Ovary (tissue), 7 donors: ENCODE measurements at regions not wholly inside any gene's neighbourhood (a gene's known extent, or its start where the extent isn't known, plus 50 kb on each side); places are given as distances from the start of the nearest gene placed in this dataset.
A peak's percentile ranks its signal among the peaks of the same experiment; 100 is the strongest.
"Not testable (repeated sequence)": the region's sequence is repeated elsewhere in the genome, so short reads cannot be mapped to it uniquely, and the experiment has no call there.

Experiments used
- DNase-seq, 5 donors: peaks; one replicate each; pipeline ENCODE4 v3.0.0-alpha.2; 2019 to 2020
- H3K27ac ChIP-seq, 2 donors: fragments of 200-600 bp; one replicate each; pipeline versions ENCODE4 v1.5.1 to v1.8.0; 2019 to 2022
- H3K27me3 ChIP-seq: fragments of 200-600 bp; one replicate; pipeline ENCODE4 v1.8.0; 2022
- H3K36me3 ChIP-seq: fragments of 200-600 bp; sonication (generic); one replicate; pipeline ENCODE4 v1.5.1; 2019
- H3K4me1 ChIP-seq: one replicate; pipeline ENCODE4 v1.8.1; 2013; ENCODE audit warnings: mild to moderate bottlenecking, moderate library complexity; ENCODE audit not compliant: insufficient read depth
- H3K4me3 ChIP-seq: fragments of 200-600 bp; sonication (generic); one replicate; pipeline ENCODE4 v1.5.1; 2017
- H3K9me3 ChIP-seq, 2 donors: fragments of 200-600 bp in 1 of 2; sonication (generic) in 1 of 2; one replicate each; pipeline versions ENCODE4 v1.5.1 to v1.8.1; 2013 to 2019; ENCODE audit warnings: mild to moderate bottlenecking in 1 of 2, moderate library complexity in 1 of 2
- EP300 ChIP-seq: sonication (generic); formaldehyde crosslinking; IDR thresholded peaks from one replicate; pipeline ENCODE4 v1.6.1; 2017; ENCODE audit warnings: antibody characterized with exemption
- POLR2A ChIP-seq: fragments of 450-650 bp; IDR thresholded peaks from one replicate; pipeline ENCODE4 v1.6.1; 2017; ENCODE audit warnings: antibody characterized with exemption, mild to moderate bottlenecking, moderate library complexity
- WGBS, 3 donors: extraction: QIAGEN DNeasy Blood & Tissue Kit in 1 of 3; methylation state at CpG; one replicate each; pipeline versions ENCODE4 v1.1.5 to v1.1.7; 2013 to 2017; 5-methylcytosine and 5-hydroxymethylcytosine counted together
- intact Hi-C, 4 donors: fragments of 100-400 bp; cut with DNase I; formaldehyde crosslinking; loops; one replicate each; pipeline versions ENCODE4 v1.11.0 to v1.15.1; 2022 to 2023
- TF ChIP-seq, protein P1 (sequence below), 3 donors: fragments of 450-650 bp in 2 of 3; fragments of 200-600 bp in 1 of 3; IDR thresholded peaks; one replicate each; pipeline versions ENCODE4 v1.5.1 to v1.8.0; 2016 to 2022; ENCODE audit warnings: antibody characterized with exemption in 3 of 3, mild to moderate bottlenecking in 1 of 3
- donor health status: DM: no; HTN: no; CAD: no; lungs with moderate emphysema.
- donor health status: DM: no; HTN: no; CAD: no.
- donor health status: Bipolar disorder and iron deficiency.
- donor health status: DM: no; HTN: no; CAD: no.
- donor health status: DM: yes; HTN: yes; CAD: no.

DNA sequence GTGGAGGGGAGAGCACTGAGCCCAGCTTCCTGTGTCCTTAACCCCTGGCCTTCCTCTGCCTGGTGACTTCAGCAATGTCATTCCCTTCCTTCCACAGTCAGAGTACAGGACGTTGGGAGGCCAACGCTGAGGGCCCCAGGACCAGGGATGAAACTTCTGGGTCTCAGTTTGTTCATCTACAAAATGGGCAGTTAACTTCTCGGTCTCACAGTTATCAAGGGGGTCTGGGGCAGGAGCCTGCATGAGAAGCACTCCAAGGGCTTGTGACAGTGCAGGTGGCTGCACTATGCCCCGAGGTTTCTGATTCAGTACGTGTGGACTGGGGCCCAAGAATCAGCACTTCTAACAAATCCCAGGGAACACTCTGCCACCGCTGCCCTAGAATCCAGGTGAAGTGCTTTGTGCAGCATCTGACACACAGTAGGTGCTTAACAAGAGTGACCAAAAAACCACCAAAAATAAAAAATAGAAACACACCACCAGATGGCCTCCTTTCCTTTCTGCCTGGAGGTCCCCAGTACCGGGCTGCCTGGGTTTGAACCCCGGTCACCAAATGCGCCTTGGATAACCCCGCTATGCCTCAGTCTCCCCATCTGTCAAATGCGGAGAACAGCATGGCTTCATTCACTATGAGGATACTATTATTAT, 80.4 kb downstream of the RFLNA start:
- Histone ChIP-seq H3K27ac (peak overlapping the region in 1 of 2 donors; percentile 47), H3K4me1 (peaks cover 13% of the 10 kb centered on the region), H3K27me3 (no peaks in the 10 kb centered on the region), H3K9me3 (no peaks in the 10 kb centered on the region), H3K4me3 (no peak overlapping the region), H3K36me3 (no peaks in the 10 kb centered on the region)
- intact Hi-C loops, result loop anchor here (5.0 to 10.0 kb wide), 3 partner anchors 190 to 392 kb away; partner anchors contain the start of gene NCOR2 (in 1 of the 4)
- 80 to 88% (median 87%) methylated on average over 11 of the region's 11 CpGs for WGBS, 3 donors
- TF ChIP-seq, protein P1, sequence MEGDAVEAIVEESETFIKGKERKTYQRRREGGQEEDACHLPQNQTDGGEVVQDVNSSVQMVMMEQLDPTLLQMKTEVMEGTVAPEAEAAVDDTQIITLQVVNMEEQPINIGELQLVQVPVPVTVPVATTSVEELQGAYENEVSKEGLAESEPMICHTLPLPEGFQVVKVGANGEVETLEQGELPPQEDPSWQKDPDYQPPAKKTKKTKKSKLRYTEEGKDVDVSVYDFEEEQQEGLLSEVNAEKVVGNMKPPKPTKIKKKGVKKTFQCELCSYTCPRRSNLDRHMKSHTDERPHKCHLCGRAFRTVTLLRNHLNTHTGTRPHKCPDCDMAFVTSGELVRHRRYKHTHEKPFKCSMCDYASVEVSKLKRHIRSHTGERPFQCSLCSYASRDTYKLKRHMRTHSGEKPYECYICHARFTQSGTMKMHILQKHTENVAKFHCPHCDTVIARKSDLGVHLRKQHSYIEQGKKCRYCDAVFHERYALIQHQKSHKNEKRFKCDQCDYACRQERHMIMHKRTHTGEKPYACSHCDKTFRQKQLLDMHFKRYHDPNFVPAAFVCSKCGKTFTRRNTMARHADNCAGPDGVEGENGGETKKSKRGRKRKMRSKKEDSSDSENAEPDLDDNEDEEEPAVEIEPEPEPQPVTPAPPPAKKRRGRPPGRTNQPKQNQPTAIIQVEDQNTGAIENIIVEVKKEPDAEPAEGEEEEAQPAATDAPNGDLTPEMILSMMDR (IDR thresholded peaks at IDR 0.05), result no peak
- TF ChIP-seq EP300, result no peak
- no peak for TF ChIP-seq POLR2A
- DNase-seq, result no peak

GRCh38 chr12:124374567-124374966, 79.7 kb downstream of the RFLNA start:
- Histone ChIP-seq H3K27ac (peak overlapping the region in 1 of 2 donors; percentile 47), H3K27me3 (no peaks in the 10 kb centered on the region), H3K36me3 (no peaks in the 10 kb centered on the region), H3K4me3 (no peak overlapping the region), H3K4me1 (peaks cover 17% of the 10 kb centered on the region), H3K9me3 (no peaks in the 10 kb centered on the region)
- intact Hi-C loops, result loop anchor here in 2 of 4 donors (10.0 kb wide), 2 partner anchors 190 to 390 kb away; partner anchors contain the start of gene NCOR2 (in 1 of the 2)
- peak in 2 of 5 donors; percentile 41 to 53 for DNase-seq
- 54 to 71% (median 57%) methylated on average over 5 of the region's 5 CpGs for WGBS, 3 donors
- TF ChIP-seq POLR2A (no peak), EP300 (no peak)
- TF ChIP-seq, protein P1 (IDR thresholded peaks at IDR 0.05), result no peak

GRCh38 chr12:124374147-124374546, 79.3 kb downstream of the RFLNA start:
- H3K27ac ChIP-seq, result peak overlapping the region in 1 of 2 donors; percentile 47
- no peak overlapping the region for H3K4me3 ChIP-seq
- intact Hi-C loops, result loop anchor here in 2 of 4 donors (10.0 kb wide), 2 partner anchors 191 to 391 kb away; partner anchors contain the start of gene NCOR2 (in 1 of the 2)
- DNase-seq, result no peak
- no peaks in the 10 kb centered on the region for H3K27me3 ChIP-seq
- no peaks in the 10 kb centered on the region for H3K9me3 ChIP-seq
- no peaks in the 10 kb centered on the region for H3K36me3 ChIP-seq
- 86 to 92% (median 92%) methylated on average over 17 of the region's 17 CpGs for WGBS, 3 donors
- H3K4me1 ChIP-seq, result peaks cover 15% of the 10 kb centered on the region
- TF ChIP-seq, protein P1 (IDR thresholded peaks at IDR 0.05), result no peak
- no peak for TF ChIP-seq EP300
- no peak for TF ChIP-seq POLR2A

DNA sequence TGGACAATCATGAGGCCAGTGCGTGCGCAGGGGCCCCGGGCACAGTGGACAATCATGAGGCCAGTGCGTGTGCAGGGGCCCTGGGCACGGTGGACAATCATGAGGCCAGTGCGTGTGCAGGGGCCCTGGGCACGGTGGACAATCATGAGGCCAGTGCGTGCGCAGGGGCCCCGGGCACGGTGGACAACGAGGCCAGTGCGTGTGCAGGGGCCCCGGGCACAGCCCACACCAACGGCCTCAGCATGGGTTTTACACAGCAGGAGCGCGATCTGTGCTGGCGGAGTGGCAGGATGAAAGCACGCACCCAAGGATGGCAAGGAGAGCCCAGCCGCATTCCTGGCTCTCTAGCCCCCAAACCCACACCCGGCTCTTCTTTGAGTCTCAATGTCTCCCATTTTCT, 78.8 kb downstream of the RFLNA start:
- peaks cover 18% of the 10 kb centered on the region for H3K4me1 ChIP-seq
- DNase-seq, H3K4me3 ChIP-seq, H3K27me3 ChIP-seq, H3K36me3 ChIP-seq, H3K27ac ChIP-seq, H3K9me3 ChIP-seq: not testable (repeated sequence)
- 84 to 93% (median 88%) methylated on average over 16 to 19 of the region's 21 CpGs for WGBS, 3 donors
- intact Hi-C loops, result loop anchor here in 2 of 4 donors (10.0 kb wide), 2 partner anchors 191 to 391 kb away; partner anchors contain the start of gene NCOR2 (in 1 of the 2)

- Histone ChIP-seq H3K36me3 (no peaks in the 10 kb centered on the region), H3K4me1 (peaks cover 27% of the 10 kb centered on the region), H3K9me3 (no peaks in the 10 kb centered on the region), H3K27ac (peak overlapping the region; percentile 58 to 90), H3K27me3 (no peaks in the 10 kb centered on the region), H3K4me3 (no peak overlapping the region)
- no peak for DNase-seq
- WGBS, 3 donors, result 82 to 88% (median 85%) methylated on average over 13 of the region's 13 CpGs
- intact Hi-C loops, result loop anchor here in 2 of 4 donors (10.0 kb wide), 2 partner anchors 192 to 392 kb away; partner anchors contain the start of gene NCOR2 (in 1 of the 2)
- TF ChIP-seq EP300 (no peak), POLR2A (no peak)
- TF ChIP-seq, protein P1 (IDR thresholded peaks at IDR 0.05), result no peak
Observed at GRCh38 chr12:124372831-124373230, 77.9 kb downstream of the RFLNA start.
